Activated T-helper 1 cell treated with anti-CD3 and anti-CD28 coated beads, Interleukin-12 subunit alpha, Interleukin-12 subunit beta, Interleukin-2, Interleukin-4 antibody, amounts not matched to agents 30 ng/mL and 10 ng/mL and 1 ng/mL, durations not matched to agents 14 hours and 24 hours and 36 hours (primary cell): ENCODE measurements at regions not wholly inside any gene's neighbourhood (a gene's known extent, or its start where the extent isn't known, plus 50 kb on each side); places are given as distances from the start of the nearest gene placed in this dataset.

Experiments used
- DNase-seq: peaks from one replicate; pipeline ENCODE4 v3.0.0; 2021; ENCODE audit warnings: low spot score
- H3K27ac Mint-ChIP-seq: one replicate; pipeline ENCODE4 v1.8.0; 2021; ENCODE audit warnings: mild to moderate bottlenecking, mixed read lengths
- H3K27me3 Mint-ChIP-seq: one replicate; pipeline ENCODE4 v1.8.0; 2022; ENCODE audit warnings: mild to moderate bottlenecking, moderate library complexity, mixed read lengths; ENCODE audit not compliant: insufficient read depth
- H3K36me3 Mint-ChIP-seq: one replicate; pipeline ENCODE4 v1.8.0; 2021; ENCODE audit warnings: low read depth, mixed read lengths
- H3K4me1 Mint-ChIP-seq: one replicate; pipeline ENCODE4 v1.8.0; 2021; ENCODE audit warnings: low read depth, mixed read lengths
- H3K4me3 Mint-ChIP-seq: one replicate; pipeline ENCODE4 v1.8.0; 2021; ENCODE audit warnings: mild to moderate bottlenecking, moderate library complexity, mixed read lengths
- H3K9me3 Mint-ChIP-seq: one replicate; pipeline ENCODE4 v1.8.0; 2021; ENCODE audit warnings: mixed read lengths
- intact Hi-C: fragments of 100-400 bp; cut with micrococcal nuclease; formaldehyde crosslinking; loops from one replicate; pipeline ENCODE4 v1.15.1; 2024

DNA sequence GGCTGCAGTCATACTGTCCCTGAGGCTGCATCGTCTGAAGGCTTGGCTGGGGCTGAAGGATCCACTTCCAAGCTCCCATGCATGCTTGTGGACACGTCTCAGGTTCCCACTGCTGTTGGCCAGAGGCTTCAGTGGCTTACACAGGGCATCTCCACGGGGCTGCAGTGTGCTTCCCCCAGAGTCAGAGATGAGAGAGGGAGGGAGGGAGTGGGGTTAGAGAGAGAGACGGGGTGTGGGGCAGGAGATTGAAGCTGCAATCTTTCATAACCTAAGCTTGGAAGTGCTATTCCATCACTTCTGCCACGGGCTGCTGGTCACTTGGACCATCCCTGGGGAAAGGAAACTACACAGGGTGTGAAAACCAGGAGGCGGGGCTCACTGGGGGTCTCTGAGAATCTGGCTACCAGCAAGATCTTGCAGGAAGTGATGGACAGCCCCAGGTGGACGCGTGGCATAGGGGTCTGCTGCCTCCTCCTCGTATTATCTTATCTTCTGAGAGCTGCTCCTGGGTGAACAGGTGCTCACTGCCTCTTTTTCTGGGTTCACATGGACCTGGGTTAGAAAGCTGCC lies 63.0 kb upstream of the MYEOV start:
- intact Hi-C loops = no loop called here
- no peaks in the 10 kb centered on the region for H3K36me3 Mint-ChIP-seq

DNA sequence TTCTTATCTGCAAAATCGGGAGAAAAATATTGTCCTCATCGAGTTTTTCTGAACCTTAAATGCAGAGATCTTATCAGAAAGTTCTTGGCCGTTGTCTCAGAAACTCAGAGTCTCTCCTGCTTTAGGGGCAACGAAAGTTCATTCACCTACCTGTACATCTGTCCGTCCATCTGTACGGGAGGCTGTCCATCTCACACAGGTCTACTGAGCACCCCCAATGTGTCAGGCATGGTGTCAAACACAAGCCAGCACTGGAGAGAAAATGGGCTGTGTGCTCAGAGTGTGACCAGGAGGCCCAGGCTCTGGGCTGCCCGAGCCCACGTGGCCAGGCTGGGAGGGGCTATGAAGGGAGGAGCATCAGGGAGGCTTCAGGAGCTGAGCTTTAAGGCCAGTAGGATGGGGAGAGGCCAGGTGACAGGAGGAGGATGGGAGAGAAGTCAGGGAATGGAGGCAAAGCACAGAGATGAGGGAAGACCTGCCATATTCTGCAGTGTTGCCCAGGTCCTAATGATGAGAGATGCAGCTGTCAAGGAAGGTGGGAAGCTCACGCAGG lies 62.4 kb upstream of the MYEOV start:
- Mint-ChIP-seq H3K9me3 (no peaks in the 10 kb centered on the region), H3K4me3 (no peak overlapping the region), H3K27me3 (peaks cover 4% of the 10 kb centered on the region), H3K27ac (no peak overlapping the region), H3K4me1 (no peaks in the 10 kb centered on the region), H3K36me3 (no peaks in the 10 kb centered on the region)
- intact Hi-C loops = no loop called here
- DNase-seq = no peak

More for the DNA sequence above, 63.0 kb upstream of the MYEOV start:
- Mint-ChIP-seq H3K27ac (no peak overlapping the region), H3K4me1 (no peaks in the 10 kb centered on the region), H3K27me3 (peaks cover 6% of the 10 kb centered on the region), H3K4me3 (no peak overlapping the region), H3K9me3 (peaks cover 4% of the 10 kb centered on the region)
- no peak for DNase-seq

DNA sequence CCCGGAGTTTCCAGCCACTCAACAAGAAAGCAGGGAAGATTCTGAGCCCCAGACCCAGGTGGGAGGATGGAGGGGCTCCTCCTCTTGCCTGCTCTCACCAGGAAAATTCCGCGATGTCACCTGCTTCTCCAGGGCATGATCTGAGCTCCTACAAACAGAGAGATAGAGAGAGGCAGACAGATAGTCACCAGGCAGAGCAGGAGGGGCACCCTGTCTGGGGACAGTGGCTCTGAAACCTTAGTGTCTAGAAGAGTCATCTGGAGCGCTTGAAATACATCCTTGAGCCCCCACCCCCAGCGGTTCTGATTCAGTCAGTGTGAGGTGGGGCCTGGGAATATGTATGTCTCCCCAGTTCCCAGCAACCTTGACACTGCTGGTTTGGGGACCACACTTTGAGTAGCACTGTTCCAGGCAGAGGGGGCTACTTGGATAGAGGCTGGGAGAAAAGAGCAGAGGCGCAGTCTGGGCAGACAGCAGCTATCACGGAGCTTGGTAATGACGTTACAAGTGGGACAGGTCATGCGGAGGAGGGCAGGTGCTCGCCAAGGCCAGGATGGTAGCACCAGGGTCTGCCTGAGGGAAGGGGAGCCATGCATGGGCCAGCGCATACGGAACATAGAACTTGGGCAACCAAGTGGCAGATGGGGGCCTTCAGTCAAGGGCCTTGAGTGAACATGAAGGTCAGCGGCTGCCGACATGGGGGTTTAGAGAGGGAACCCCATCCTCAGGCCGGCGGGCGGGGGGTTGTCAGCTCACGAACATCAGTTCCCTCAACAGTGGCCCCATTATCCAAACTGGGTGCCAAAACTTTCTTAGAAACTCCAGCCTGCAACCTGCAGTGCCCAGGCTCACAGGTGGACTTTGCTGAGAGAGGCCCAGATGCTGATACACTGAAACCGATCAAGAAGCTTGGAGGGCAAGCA lies 60.9 kb upstream of the MYEOV start:
- Mint-ChIP-seq H3K4me1 (peaks cover 5% of the 10 kb centered on the region), H3K27me3 (peaks cover 5% of the 10 kb centered on the region), H3K4me3 (no peak overlapping the region), H3K27ac (no peak overlapping the region), H3K9me3 (no peaks in the 10 kb centered on the region), H3K36me3 (no peaks in the 10 kb centered on the region)
- intact Hi-C loops = no loop called here
- no peak for DNase-seq

DNA sequence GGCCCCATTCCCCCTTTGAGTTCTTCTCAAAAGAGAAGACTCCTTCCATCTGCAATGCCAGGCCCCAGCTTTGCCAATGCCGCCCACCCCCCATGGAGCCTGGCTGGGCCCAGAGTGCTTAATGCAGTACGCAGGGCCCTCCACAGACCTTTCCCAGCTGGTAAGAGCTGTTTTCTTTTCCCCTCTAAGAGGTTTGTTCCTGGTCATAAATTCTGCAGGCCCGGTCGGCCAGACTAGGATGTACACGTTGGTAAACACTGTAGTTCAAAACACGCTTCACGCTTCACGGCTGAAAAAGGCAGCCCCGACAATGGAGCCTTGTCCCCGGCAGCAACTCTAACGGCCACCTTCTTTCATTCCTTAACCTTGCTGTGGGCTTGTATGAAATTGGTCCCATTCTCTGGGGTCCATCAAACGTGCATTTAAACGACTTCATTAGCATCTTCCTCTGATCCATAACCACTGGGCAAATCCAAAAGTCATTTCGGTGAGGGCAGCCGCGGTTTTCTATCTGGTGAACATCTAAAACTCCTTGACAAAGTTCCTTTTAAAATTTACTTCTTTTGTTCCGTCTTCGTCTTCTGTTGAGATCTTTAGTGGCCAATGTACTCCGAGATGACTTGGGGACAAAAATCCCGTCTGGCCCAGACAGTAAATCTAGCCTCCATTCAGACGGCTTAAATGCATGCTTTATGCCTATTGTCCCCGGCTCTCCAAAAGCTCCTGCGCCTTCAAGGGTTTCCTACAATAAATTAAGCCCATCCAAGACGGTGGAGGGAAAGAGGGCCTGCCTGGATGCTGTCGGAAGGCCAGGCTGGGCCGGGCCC lies 60.0 kb upstream of the MYEOV start:
- DNase-seq = no peak
- no peaks in the 10 kb centered on the region for H3K36me3 Mint-ChIP-seq
- peaks cover 6% of the 10 kb centered on the region for H3K27me3 Mint-ChIP-seq
- peaks cover 13% of the 10 kb centered on the region for H3K4me1 Mint-ChIP-seq
- no peak overlapping the region for H3K4me3 Mint-ChIP-seq
- peaks cover 4% of the 10 kb centered on the region for H3K9me3 Mint-ChIP-seq
- no peak overlapping the region for H3K27ac Mint-ChIP-seq
- intact Hi-C loops = no loop called here

DNA sequence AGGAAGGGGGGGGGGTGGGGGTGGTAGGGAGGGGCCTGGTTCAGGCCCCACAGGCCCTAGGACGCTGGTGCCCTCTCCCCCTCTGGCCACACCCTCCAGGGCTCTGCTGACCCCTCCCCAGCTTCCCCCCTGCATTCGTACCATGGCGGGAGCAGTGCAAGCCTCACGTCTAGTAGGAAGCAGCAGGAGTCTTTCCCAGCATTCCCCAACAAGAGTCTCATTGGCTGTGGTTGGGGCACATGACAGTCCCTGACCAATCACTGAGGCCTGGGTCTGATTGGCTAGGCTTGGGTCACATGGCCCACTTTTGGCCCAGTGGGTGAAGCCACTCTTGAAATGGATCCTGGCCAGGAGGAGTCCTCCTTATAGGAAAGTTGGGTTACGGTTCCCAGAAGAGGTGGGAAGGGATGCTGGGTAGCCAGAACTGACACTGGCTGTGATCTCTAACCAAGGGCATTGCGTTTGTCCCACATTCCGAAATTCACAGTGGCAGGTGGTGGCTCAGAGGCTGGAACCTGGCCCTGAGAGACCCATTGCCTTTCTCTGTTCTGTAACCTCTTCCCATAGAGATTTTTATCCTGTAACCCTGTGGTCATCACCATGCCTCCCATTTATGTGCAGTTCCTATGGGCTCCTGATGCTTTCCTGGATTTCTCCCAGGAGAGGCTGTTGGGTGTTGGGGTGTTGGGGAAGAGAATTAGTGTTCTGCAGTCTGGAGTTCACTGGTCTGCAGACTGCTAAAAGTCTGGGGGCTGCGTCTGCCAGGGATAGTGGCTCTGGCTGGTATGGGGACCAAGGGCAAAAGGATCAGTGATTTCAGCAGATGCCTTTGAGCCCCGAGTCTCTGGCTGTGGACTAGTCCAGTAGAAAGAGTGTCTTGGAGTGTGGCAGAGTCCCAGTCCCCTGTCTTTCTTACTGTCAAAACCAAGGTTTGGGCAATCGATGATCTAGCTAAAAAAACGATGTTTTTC lies 58.9 kb upstream of the MYEOV start:
- Mint-ChIP-seq H3K4me3 (no peak overlapping the region), H3K27ac (no peak overlapping the region), H3K36me3 (no peaks in the 10 kb centered on the region), H3K9me3 (peaks cover 4% of the 10 kb centered on the region), H3K27me3 (peaks cover 6% of the 10 kb centered on the region), H3K4me1 (peaks cover 21% of the 10 kb centered on the region)
- intact Hi-C loops = loop anchor here (5.0 kb wide), 2 partner anchors 117 to 967 kb away; partner anchors contain the start of gene FADD
- no peak for DNase-seq

DNA sequence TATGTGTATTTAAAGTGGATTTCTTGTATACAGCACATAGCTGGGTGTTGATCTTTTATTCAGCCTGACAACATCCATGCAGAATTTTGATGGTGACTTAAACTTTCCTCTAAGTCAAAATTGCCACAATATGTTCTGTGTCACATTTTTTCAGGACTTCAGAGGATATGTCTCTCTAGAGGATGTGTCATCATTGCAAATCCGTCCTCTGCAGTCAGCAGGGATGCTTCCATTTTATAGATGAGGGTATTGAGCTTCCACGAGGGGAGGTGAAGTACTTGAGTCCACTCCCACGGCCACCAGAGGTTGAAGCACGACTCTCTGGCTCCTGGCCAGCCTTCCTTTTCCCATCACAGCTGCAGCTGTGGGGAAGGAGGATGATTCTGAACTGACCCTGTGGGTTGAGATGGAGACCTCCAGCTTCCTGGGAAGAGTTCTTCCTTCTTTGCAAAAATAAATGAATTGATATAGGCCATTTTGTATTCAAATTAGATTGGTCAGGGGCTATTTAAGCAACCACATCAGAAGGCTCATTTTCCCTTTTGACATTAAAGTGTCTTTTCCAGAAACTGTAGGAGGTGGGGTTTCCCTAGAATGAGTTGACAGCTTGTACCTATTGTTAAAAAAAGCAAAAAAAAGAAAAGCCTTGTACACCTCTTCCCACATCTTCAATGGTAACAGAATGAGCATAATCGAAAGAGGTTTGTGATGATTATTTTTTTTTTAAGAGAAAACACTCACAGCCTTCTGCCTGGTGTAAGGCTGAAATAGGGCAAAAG lies 55.2 kb upstream of the MYEOV start:
- intact Hi-C loops = loop anchor here (1.0 to 5.0 kb wide), 12 partner anchors 25 to 964 kb away; partner anchors contain the start of genes FADD and LTO1
- Mint-ChIP-seq H3K4me3 (peak overlapping the region; percentile 55), H3K4me1 (peaks cover 34% of the 10 kb centered on the region), H3K27ac (peak overlapping the region; percentile 94), H3K9me3 (peaks cover 9% of the 10 kb centered on the region), H3K36me3 (no peaks in the 10 kb centered on the region), H3K27me3 (peaks cover 6% of the 10 kb centered on the region)
- DNase-seq = no peak

DNA sequence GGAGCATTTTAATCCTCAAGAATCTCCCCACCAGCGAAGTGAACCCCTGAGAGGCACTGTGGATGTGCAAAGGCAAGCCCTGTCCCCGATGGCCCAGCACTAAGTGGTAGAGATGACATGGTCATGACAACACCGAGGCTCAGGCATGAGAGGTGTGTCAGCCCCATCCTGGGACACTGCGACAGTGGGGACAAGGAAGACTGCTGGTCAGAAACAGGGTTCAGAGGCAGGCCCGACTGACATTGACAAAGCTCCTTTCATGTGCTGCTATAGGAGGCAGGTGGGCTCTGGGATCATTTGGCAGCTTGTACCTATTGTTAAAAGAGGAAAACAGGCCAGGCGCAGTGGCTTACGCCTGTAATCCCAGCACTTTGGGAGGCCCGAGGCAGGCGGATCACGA lies 54.3 kb upstream of the MYEOV start:
- no peaks in the 10 kb centered on the region for H3K36me3 Mint-ChIP-seq
- DNase-seq = no peak
- H3K4me1 Mint-ChIP-seq = peaks cover 34% of the 10 kb centered on the region
- peaks cover 9% of the 10 kb centered on the region for H3K9me3 Mint-ChIP-seq
- H3K27ac Mint-ChIP-seq = no peak overlapping the region
- H3K4me3 Mint-ChIP-seq = no peak overlapping the region
- H3K27me3 Mint-ChIP-seq = peaks cover 6% of the 10 kb centered on the region
- intact Hi-C loops = loop anchor here (1.0 to 5.0 kb wide), 10 partner anchors 26 to 963 kb away; partner anchors contain the start of genes FADD and LTO1

DNA sequence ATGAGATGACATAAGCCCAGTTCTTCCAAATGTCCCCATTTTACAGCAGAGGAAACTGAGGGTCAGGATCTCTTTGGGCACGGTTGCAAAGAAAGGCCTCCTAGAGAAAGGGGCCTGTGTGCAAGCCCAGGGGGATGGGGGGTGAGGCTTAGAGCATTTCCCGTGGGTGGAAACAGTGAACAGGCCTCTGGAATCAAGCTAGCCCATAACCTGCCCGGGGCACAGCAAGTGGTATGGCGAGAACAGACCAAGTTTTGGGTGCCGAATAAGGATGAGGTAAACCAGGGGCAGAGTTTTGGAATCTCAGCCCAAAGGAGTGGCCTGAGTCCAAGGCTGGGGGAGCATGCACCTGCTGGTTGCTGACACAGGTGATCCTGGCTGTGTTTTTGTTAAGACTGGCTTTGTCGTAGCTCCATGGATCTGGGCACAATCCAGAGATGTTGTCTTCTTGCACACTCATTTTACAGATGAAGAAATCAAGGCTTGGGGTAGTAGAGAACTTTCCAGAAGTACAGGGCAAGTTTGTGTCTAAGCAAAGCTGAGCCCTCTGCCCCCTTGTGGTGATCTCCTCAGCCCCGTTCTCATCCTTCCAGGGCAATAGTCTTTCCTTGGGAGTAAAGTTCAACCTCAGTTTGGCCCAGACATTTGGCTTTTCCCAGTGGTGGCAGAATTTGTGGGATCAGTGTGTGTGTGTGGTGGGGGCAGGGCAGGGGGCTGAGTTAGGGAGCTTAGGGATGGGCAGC lies 53.5 kb upstream of the MYEOV start:
- peaks cover 6% of the 10 kb centered on the region for H3K27me3 Mint-ChIP-seq
- no peaks in the 10 kb centered on the region for H3K36me3 Mint-ChIP-seq
- DNase-seq = no peak
- peaks cover 34% of the 10 kb centered on the region for H3K4me1 Mint-ChIP-seq
- H3K27ac Mint-ChIP-seq = peak overlapping the region; percentile 10
- intact Hi-C loops = no loop called here
- H3K4me3 Mint-ChIP-seq = no peak overlapping the region
- peaks cover 9% of the 10 kb centered on the region for H3K9me3 Mint-ChIP-seq

DNA sequence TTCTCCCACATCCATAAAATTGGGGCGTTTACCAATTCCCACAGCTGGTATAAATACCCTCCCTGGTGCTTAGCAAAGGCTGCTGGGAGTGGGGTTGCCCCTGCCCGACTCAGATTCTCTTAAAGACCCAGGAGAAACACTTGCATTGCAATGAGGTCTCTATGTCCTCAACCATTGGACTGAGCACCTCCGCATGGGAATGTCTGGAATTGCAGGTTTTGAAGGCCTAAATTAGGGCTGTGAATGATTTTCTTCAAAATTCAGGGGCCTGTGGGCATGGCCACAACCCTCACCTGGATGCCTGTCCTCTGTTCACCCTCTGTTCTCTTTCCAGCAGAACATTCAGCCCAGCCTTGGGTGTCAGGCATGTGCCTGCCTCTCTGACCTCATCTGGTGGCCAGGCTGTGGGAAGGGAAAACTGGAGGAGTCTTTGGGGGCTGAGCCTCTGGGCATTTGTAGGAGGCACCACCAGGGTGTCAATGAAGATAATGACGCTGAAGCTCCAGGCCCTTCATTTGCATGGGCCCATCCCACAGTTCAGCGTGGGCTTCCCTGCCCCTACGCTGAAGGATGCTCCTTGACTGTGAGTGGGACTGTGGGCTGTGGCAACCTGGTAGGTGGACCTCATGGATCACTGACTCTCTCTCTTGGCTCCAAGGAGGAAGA lies 52.7 kb upstream of the MYEOV start:
- Mint-ChIP-seq H3K27me3 (peaks cover 4% of the 10 kb centered on the region), H3K36me3 (no peaks in the 10 kb centered on the region), H3K27ac (no peak overlapping the region), H3K4me1 (peaks cover 34% of the 10 kb centered on the region), H3K9me3 (peaks cover 9% of the 10 kb centered on the region), H3K4me3 (no peak overlapping the region)
- intact Hi-C loops = no loop called here
- no peak for DNase-seq

DNA sequence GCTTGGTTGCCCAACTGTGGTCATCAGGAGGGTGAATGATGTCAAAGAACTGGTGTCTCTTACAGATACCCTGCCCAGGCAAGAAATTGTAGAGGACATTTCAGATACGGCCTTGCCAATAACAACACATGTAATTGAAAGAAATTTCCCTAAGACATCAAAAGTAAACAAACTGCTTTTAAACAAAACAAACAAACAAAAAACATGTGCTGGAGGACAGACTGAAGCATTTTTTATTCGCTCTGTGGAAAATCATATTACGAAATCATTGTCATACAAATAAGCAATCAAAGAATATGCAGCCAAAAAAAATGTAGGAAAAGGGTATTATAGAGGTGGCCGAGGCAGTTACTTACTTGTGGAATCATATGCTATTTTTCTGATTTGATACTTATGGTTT lies 52.1 kb upstream of the MYEOV start:
- H3K36me3 Mint-ChIP-seq = no peaks in the 10 kb centered on the region
- intact Hi-C loops = no loop called here
- H3K4me3 Mint-ChIP-seq = no peak overlapping the region
- H3K27me3 Mint-ChIP-seq = peaks cover 4% of the 10 kb centered on the region
- DNase-seq = no peak
- H3K4me1 Mint-ChIP-seq = peaks cover 34% of the 10 kb centered on the region
- peaks cover 9% of the 10 kb centered on the region for H3K9me3 Mint-ChIP-seq
- no peak overlapping the region for H3K27ac Mint-ChIP-seq
